NT2/D1 (cell line): ENCODE measurements at regions not wholly inside any gene's neighbourhood (a gene's known extent, or its start where the extent isn't known, plus 50 kb on each side); places are given as distances from the start of the nearest gene placed in this dataset.

Experiments
- SUZ12 ChIP-seq: IDR thresholded peaks from 2 replicates; pipeline ENCODE4 v1.6.1; 2011; ENCODE audit not compliant: insufficient read length, insufficient read depth; ENCODE audit errors: extremely low read depth
- YY1 ChIP-seq: IDR thresholded peaks from 2 replicates; pipeline ENCODE4 v1.6.1; 2011; ENCODE audit not compliant: insufficient read length, insufficient read depth
- ZNF274 ChIP-seq: IDR thresholded peaks from 2 replicates; pipeline ENCODE4 v1.6.1; 2011; ENCODE audit warnings: mild to moderate bottlenecking, low read depth, low read length

- TF ChIP-seq ZNF274 (no peak), YY1 (no peak), SUZ12 (no peak)
Measured at GRCh38 chr21:32858628-32859027, 87.1 kb upstream of the PAXBP1 start.
